K562 (cell line): ENCODE measurements at regions not wholly inside any gene's neighbourhood (a gene's known extent, or its start where the extent isn't known, plus 50 kb on each side); places are given as distances from the start of the nearest gene placed in this dataset.

Experiments used
- ATAC-seq: fragments of 200-7000 bp; cut with Tn5 transposase; 3 replicates; pipeline ENCODE4 v1.9.1; 2020; ENCODE audit warnings: moderate library complexity
- BruUV-seq: library from RNA; stranded (reverse); fragments of 400-500 nt; replicated peaks from 2 replicates; lab custom pipeline; 2021; lab: Mats Ljungman, UMichigan
- CTCF ChIA-PET: fragments of 300-600 bp; formaldehyde crosslinking; extraction: SDS; loops from one replicate; lab custom pipeline; 2021; ENCODE audit warnings: low intra/inter-chr PET ratio; lab: Yijun Ruan, JAX
- POLR2A ChIA-PET: fragments of 300-600, 350-650 bp; sonication (Branson Sonifier 250); formaldehyde crosslinking; extraction: SDS; loops from one replicate; lab custom pipeline; 2021; ENCODE audit warnings: antibody characterized with exemption, inconsistent platforms; lab: Yijun Ruan, JAX
- DNase-seq, 4 experiments: peaks; one replicate each; pipeline versions ENCODE4 v3.0.0 to v3.0.0-alpha.2; 2011 to 2018; ENCODE audit warnings: low spot score in 3 of 4, mixed read lengths in 3 of 4; ENCODE audit errors: extremely low read depth in 1 of 4
- FAIRE-seq: peaks from 2 replicates; lab custom pipeline; 2011; peaks lifted over from hg19 to GRCh38; lab: Jason Lieb, UNC
- H2AFZ ChIP-seq: 2 replicates; pipeline ENCODE4 v1.6.0; 2011; ENCODE audit warnings: low read depth, low read length, control low read depth, inconsistent platforms
- H3K27ac ChIP-seq: fragments of 200-600 bp; 3 replicates; pipeline ENCODE4 v1.8.0; 2011; ENCODE audit warnings: low read depth, mild to moderate bottlenecking, control low read depth, inconsistent platforms, low read length, moderate library complexity, mixed read lengths; ENCODE audit errors: extremely low read depth
- H3K27me3 ChIP-seq, 2 experiments: fragments of 300-600 bp in 1 of 2; 2 replicates in 1 of 2; 3 replicates in 1 of 2; pipeline versions ENCODE4 v1.6.0 to v1.8.0; 2011; ENCODE audit warnings: inconsistent platforms in 2 of 2, low read length in 2 of 2, mild to moderate bottlenecking in 1 of 2, mixed read lengths in 1 of 2, moderate library complexity in 1 of 2; ENCODE audit not compliant: control insufficient read depth in 2 of 2, insufficient read depth in 2 of 2
- H3K36me3 ChIP-seq: fragments of 300-600 bp; 3 replicates; pipeline ENCODE4 v1.8.0; 2011; ENCODE audit warnings: mild to moderate bottlenecking, low read length, inconsistent platforms; ENCODE audit not compliant: control insufficient read depth, insufficient read depth
- H3K4me1 ChIP-seq, 2 experiments: fragments of 200-600 bp in 1 of 2; replicated peaks in 1 of 2; 2 replicates in 1 of 2; 3 replicates in 1 of 2; pipeline versions ENCODE4 v1.5.1 to v1.8.0; 2011; ENCODE audit warnings: inconsistent platforms in 2 of 2, low read length in 2 of 2, mild to moderate bottlenecking in 1 of 2, mixed read lengths in 1 of 2, moderate library complexity in 1 of 2; ENCODE audit not compliant: control insufficient read depth in 2 of 2, insufficient read depth in 2 of 2
- H3K4me2 ChIP-seq: 2 replicates; pipeline ENCODE4 v1.6.1; 2011; ENCODE audit warnings: low read length, control low read depth, inconsistent platforms, mixed read lengths; ENCODE audit not compliant: insufficient read depth
- H3K4me3 ChIP-seq: fragments of 200-600 bp; sonication (generic), shearing (Covaris generic); 2 replicates; pipeline ENCODE4 v1.5.1; 2016; ENCODE audit warnings: control low read depth, inconsistent platforms
- H3K79me2 ChIP-seq: fragments of 200-600 bp; 3 replicates; pipeline ENCODE4 v1.8.0; 2011; ENCODE audit warnings: low read length, inconsistent platforms; ENCODE audit not compliant: control insufficient read depth, insufficient read depth
- H3K9ac ChIP-seq, 2 experiments: 2 replicates each; pipeline versions ENCODE4 v1.6.0 to v1.6.1; 2011; ENCODE audit warnings: low read depth in 2 of 2, low read length in 2 of 2, control low read depth in 1 of 2, inconsistent platforms in 1 of 2, mild to moderate bottlenecking in 1 of 2, mixed read lengths in 1 of 2; ENCODE audit not compliant: insufficient read depth in 1 of 2
- H3K9me1 ChIP-seq: one replicate; pipeline ENCODE4 v1.6.0; 2011; ENCODE audit warnings: inconsistent platforms, mild to moderate bottlenecking, low read length, moderate library complexity; ENCODE audit not compliant: control insufficient read depth, insufficient read depth
- H3K9me3 ChIP-seq: replicated peaks from 2 replicates; pipeline ENCODE4 v1.5.1; 2011; ENCODE audit warnings: low read depth, low read length, inconsistent platforms; ENCODE audit not compliant: control insufficient read depth, insufficient read depth
- H4K20me1 ChIP-seq: replicated peaks from 2 replicates; pipeline ENCODE4 v1.6.1; 2011; ENCODE audit warnings: low read length, inconsistent platforms, mixed read lengths; ENCODE audit not compliant: control insufficient read depth, insufficient read depth
- CCNT2 ChIP-seq: IDR thresholded peaks from 2 replicates; pipeline ENCODE4 v1.6.1; 2011; ENCODE audit warnings: borderline replicate concordance, low read depth, mild to moderate bottlenecking, moderate library complexity, mixed read lengths, low read length; ENCODE audit not compliant: insufficient read length; ENCODE audit errors: extremely low read depth
- ELK3 ChIP-seq: fragments of 450-650 bp; formaldehyde crosslinking; IDR thresholded peaks from 2 replicates; pipeline ENCODE4 v1.4.0; 2020; ENCODE audit warnings: mild to moderate bottlenecking
- FOXK1 ChIP-seq: sonication (generic); formaldehyde crosslinking; IDR thresholded peaks from 2 replicates; pipeline ENCODE4 v1.8.0; 2022; ENCODE audit warnings: missing genetic modification reagents, mild to moderate bottlenecking, borderline replicate concordance
- HDGF ChIP-seq: fragments of 450-650 bp; IDR thresholded peaks from 2 replicates; pipeline ENCODE4 v1.6.1; 2016
- HINFP ChIP-seq: fragments of 450-650 bp; conservative IDR thresholded peaks from 2 replicates; pipeline ENCODE4 v1.6.1; 2016; ENCODE audit warnings: missing genetic modification characterization, low read depth, mild to moderate bottlenecking, control low read depth, missing compliant biosample characterization
- PATZ1 ChIP-seq: fragments of 250-450 bp; sonication (Bioruptor Pico); IDR thresholded peaks from 2 replicates; pipeline ENCODE4 v1.5.0; 2020; ENCODE audit warnings: mild to moderate bottlenecking, borderline replicate concordance
- RBBP5 ChIP-seq: fragments of 200-600 bp; sonication (generic); IDR thresholded peaks from 2 replicates; pipeline ENCODE4 v1.6.1; 2012; ENCODE audit warnings: borderline replicate concordance, mild to moderate bottlenecking, low read length, control low read depth, inconsistent platforms; ENCODE audit not compliant: insufficient read depth, poor library complexity, severe bottlenecking
- RBM22 ChIP-seq: fragments of 200-400 bp; formaldehyde crosslinking; IDR thresholded peaks from 2 replicates; pipeline ENCODE4 v1.6.1; 2018; ENCODE audit warnings: low read length, low read depth; ENCODE audit not compliant: poor library complexity, severe bottlenecking
- SETDB1 ChIP-seq: IDR thresholded peaks from one replicate; pipeline ENCODE4 v1.6.1; 2012; ENCODE audit warnings: low read length, control low read depth, inconsistent platforms
- ZBED1 ChIP-seq: IDR thresholded peaks from 2 replicates; pipeline ENCODE4 v1.6.1; 2014
- ZNF3 ChIP-seq: fragments of 250-450 bp; sonication (Bioruptor Pico); IDR thresholded peaks from 2 replicates; pipeline ENCODE4 v1.5.0; 2021; ENCODE audit warnings: mild to moderate bottlenecking, moderate library complexity
- ZNF584 ChIP-seq: fragments of 200-800 bp; sonication (Bioruptor generic); IDR thresholded peaks from 2 replicates; pipeline ENCODE4 v1.6.1; 2016; ENCODE audit warnings: low read depth, mild to moderate bottlenecking, missing genetic modification characterization, missing compliant biosample characterization
- ZNF75A ChIP-seq: fragments of 450-650 bp; formaldehyde crosslinking; IDR thresholded peaks from 2 replicates; pipeline ENCODE4 v1.4.0; 2020; ENCODE audit warnings: mild to moderate bottlenecking
- ZNF76 ChIP-seq: fragments of 250-450 bp; sonication (Bioruptor Pico); IDR thresholded peaks from 2 replicates; pipeline ENCODE4 v1.4.0; 2020; ENCODE audit warnings: mild to moderate bottlenecking, moderate library complexity, borderline replicate concordance
- WGBS: fragments of 100-300 bp; shearing (Covaris generic); methylation state at CpG from one replicate; pipeline ENCODE4 v1.1.6; 2016; ENCODE audit warnings: low coverage, mixed read lengths; ENCODE audit not compliant: insufficient coverage; ENCODE audit errors: missing lambda C conversion rate; 5-methylcytosine and 5-hydroxymethylcytosine counted together
- in situ Hi-C: fragments of 300-500 bp; cut with MboI; formaldehyde crosslinking; loops from 4 replicates; pipeline ENCODE4 v1.15.0; 2018; ENCODE audit warnings: inconsistent platforms, mixed read lengths
- intact Hi-C: fragments of 100-400 bp; cut with micrococcal nuclease; formaldehyde crosslinking; loops from 2 replicates; pipeline ENCODE4 v1.14.2; 2022

- H4K20me1 ChIP-seq, result no peaks in the 10 kb centered on the region
- no peaks in the 10 kb centered on the region for H3K27me3 ChIP-seq
- POLR2A ChIA-PET, result interaction anchor here (0.6 kb wide), 1 partner anchor 13 kb away, joined by 3 read pairs; no protein-coding TSS in a partner anchor
- no peak for ATAC-seq
- H3K4me1 ChIP-seq, result no peaks in the 10 kb centered on the region
- H2AFZ ChIP-seq, result no peak overlapping the region
- in situ Hi-C loops, result no loop called here
- no peak for DNase-seq
- TF ChIP-seq ZNF75A (CRISPR knock-in tag) (no peak), FOXK1 (CRISPR knock-in tag) (no peak), HINFP (tag) (no peak), ZBED1 (no peak), ZNF3 (CRISPR knock-in tag) (no peak), RBBP5 (no peak), RBM22 (no peak), CCNT2 (no peak), HDGF (no peak), SETDB1 (no peak), PATZ1 (no peak), ELK3 (CRISPR knock-in tag) (no peak), ZNF584 (CRISPR knock-in tag) (no peak), ZNF76 (CRISPR knock-in tag) (no peak)
- H3K4me3 ChIP-seq, result no peak overlapping the region
- H3K9me3 ChIP-seq, result no peaks in the 10 kb centered on the region
- H3K9me1 ChIP-seq, result no peaks in the 10 kb centered on the region
- no peak overlapping the region for H3K27ac ChIP-seq
- no peak for FAIRE-seq
- no peak overlapping the region for H3K4me2 ChIP-seq
- no peaks in the 10 kb centered on the region for H3K79me2 ChIP-seq
- BruUV-seq, result no TSS peak
- H3K9ac ChIP-seq, result no peak overlapping the region
- intact Hi-C loops, result no loop called here
- CTCF ChIA-PET, result no interaction called here
- H3K36me3 ChIP-seq, result no peaks in the 10 kb centered on the region
- WGBS, result 0% methylated on average over 5 of the region's 5 CpGs
Observed at GRCh38 chr18:78849046-78849445, 130.6 kb upstream of the SALL3 start.
